WI38 (cell line): ENCODE measurements at regions not wholly inside any gene's neighbourhood (a gene's known extent, or its start where the extent isn't known, plus 50 kb on each side); places are given as distances from the start of the nearest gene placed in this dataset.

Source experiments
- H3K4me3 ChIP-seq: 2 replicates; pipeline ENCODE4 v1.5.1; 2011; ENCODE audit warnings: low read depth, mild to moderate bottlenecking, control low read depth, low read length
- CTCF ChIP-seq: IDR thresholded peaks from 2 replicates; pipeline ENCODE4 v1.5.1; 2012; ENCODE audit warnings: low read depth, mild to moderate bottlenecking, control low read depth, low read length

- no peak for TF ChIP-seq CTCF
- H3K4me3 ChIP-seq: no peak overlapping the region
These were observed 533.6 kb downstream of the GATA3 start for GRCh38 chr10:8588135-8588534.

- no peak for TF ChIP-seq CTCF
These were observed 536.0 kb downstream of the GATA3 start for GRCh38 chr10:8590518-8590917.

GRCh38 chr10:8591640-8592039 is 537.2 kb downstream of the GATA3 start:
- H3K4me3 ChIP-seq: no peak overlapping the region
- TF ChIP-seq CTCF: no peak

More at GRCh38 chr10:8590518-8590917, 536.0 kb downstream of the GATA3 start:
- H3K4me3 ChIP-seq: no peak overlapping the region

- no peak overlapping the region for H3K4me3 ChIP-seq
- no peak for TF ChIP-seq CTCF
These were observed 539.7 kb downstream of the GATA3 start for GRCh38 chr10:8594176-8594575.

GRCh38 chr10:8594711-8595110 is 540.2 kb downstream of the GATA3 start:
- H3K4me3 ChIP-seq: no peak overlapping the region
- TF ChIP-seq CTCF: no peak

- H3K4me3 ChIP-seq: no peak overlapping the region
- TF ChIP-seq CTCF: no peak
These were observed 540.7 kb downstream of the GATA3 start for GRCh38 chr10:8595140-8595539.

GRCh38 chr10:8596929-8597472 is 542.5 kb downstream of the GATA3 start:
- no peak for TF ChIP-seq CTCF
- no peak overlapping the region for H3K4me3 ChIP-seq
